ENCODE measurements at regions not wholly inside any gene's neighbourhood (a gene's known extent, or its start where the extent isn't known, plus 50 kb on each side); places are given as distances from the start of the nearest gene placed in this dataset.

DNA sequence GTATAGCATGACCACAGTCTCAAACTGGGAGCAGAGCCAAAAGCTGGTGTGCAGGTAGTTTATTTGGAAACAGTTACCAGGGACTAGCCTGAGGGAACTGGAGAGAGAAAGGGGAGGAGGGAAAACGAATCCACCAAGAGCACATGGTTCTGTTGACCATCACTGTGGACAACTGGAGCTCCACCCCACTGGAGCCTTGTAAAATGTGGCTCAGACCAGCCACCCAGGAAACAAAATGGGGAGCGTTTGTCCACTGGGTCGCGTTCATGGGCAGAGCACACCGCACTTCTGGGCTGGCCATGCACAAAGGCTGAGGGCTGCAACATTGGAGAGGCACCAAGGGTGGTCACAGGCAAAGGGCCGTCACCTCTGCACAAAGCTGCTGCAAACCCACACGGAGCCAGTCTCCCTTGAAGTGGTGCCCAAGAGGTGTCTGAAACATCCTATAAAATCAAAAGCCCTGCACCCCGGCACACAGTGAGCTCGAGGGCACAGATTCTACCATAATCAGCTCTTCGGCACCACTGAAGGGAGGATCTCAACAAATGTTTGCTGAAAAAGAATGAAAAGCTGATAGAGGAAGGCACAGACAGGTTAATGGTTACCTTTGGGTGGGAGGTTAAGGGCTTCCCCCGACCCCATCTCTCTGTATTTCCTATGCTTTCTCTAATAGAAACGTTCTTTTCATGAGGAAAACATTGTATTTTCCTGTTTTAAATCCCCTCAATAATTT, 192.9 kb downstream of the INHBB start:
- no peak overlapping the region for H3K4me3 ChIP-seq (ENCODE audit: low read depth, low read length)
- TF ChIP-seq, protein P1, sequence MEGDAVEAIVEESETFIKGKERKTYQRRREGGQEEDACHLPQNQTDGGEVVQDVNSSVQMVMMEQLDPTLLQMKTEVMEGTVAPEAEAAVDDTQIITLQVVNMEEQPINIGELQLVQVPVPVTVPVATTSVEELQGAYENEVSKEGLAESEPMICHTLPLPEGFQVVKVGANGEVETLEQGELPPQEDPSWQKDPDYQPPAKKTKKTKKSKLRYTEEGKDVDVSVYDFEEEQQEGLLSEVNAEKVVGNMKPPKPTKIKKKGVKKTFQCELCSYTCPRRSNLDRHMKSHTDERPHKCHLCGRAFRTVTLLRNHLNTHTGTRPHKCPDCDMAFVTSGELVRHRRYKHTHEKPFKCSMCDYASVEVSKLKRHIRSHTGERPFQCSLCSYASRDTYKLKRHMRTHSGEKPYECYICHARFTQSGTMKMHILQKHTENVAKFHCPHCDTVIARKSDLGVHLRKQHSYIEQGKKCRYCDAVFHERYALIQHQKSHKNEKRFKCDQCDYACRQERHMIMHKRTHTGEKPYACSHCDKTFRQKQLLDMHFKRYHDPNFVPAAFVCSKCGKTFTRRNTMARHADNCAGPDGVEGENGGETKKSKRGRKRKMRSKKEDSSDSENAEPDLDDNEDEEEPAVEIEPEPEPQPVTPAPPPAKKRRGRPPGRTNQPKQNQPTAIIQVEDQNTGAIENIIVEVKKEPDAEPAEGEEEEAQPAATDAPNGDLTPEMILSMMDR (IDR thresholded peaks at IDR 0.05; ENCODE audit: low read depth, low read length, missing control alignments), result no peak
- DNase-seq (ENCODE audit: low read depth), result no peak

DNA sequence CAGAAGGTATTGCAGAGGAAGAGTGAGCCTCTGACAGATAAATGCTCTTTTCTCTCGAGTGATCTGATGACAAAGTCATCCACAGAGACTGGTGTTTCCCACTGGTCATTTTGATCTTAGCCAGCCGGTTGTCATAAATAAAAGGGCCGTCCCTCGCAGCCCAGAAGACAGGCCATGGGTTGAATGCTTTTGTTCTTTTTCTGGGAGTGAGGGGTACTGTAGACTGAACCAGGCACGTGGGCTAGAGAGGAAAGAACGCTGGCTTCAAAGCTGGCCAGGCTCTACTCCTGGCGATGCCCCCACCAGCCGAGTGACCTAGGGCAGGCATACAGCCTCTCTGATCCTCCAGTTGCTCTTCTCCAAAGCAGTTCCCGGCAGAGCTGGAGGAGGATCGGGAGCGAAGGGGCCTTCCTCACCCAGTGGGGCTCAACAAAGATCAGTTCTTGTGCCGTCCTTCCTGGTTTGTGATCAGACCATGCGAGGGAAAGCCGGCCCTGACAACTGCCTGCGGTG, 193.5 kb downstream of the INHBB start:
- TF ChIP-seq, protein P1 (IDR thresholded peaks at IDR 0.05; ENCODE audit: low read depth, low read length, missing control alignments), result no peak
- H3K4me3 ChIP-seq (ENCODE audit: low read depth, low read length), result no peak overlapping the region
- DNase-seq (ENCODE audit: low read depth), result no peak

DNA sequence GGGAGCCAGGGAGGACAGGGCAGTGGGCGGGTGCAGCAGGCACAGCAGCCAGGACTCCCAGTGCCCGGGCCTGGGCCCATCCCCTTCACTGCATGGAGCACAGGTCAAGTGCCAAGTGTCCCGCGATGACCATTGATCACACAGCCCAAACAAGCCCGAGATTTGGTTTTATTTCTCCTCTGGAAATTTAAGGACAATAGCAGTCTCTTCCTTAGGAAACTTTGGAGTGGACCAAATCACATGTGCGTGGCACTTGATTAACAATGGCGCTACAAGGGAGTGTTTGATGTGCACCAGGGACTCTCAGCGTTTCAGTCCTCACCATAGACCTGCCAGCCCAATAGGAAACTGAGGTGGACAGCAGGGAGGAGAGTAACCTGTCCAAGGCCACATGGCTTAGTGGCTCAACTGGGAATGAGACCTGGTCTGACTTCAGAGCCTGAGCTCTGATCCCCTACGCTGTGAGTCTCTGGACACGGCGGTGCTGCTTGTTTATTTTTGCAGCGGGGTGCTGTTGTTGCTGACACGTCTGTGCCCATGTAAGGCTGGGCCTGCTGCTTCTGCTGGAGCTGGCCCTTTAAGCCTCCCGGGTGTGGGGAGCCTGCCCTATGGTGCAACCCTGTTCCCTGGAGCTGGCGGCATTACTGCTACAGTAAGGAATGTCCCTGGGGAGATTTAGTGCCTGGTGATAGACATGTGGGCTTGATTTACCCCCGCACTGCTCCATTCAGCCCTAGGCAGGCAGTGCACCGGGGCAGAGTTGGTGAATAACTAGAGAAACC, 194.2 kb downstream of the INHBB start:
- no peak for DNase-seq (ENCODE audit: low read depth)
- TF ChIP-seq, protein P1 (IDR thresholded peaks at IDR 0.05; ENCODE audit: low read depth, low read length, missing control alignments), result no peak
- H3K4me3 ChIP-seq (ENCODE audit: low read depth, low read length), result no peak overlapping the region

DNA sequence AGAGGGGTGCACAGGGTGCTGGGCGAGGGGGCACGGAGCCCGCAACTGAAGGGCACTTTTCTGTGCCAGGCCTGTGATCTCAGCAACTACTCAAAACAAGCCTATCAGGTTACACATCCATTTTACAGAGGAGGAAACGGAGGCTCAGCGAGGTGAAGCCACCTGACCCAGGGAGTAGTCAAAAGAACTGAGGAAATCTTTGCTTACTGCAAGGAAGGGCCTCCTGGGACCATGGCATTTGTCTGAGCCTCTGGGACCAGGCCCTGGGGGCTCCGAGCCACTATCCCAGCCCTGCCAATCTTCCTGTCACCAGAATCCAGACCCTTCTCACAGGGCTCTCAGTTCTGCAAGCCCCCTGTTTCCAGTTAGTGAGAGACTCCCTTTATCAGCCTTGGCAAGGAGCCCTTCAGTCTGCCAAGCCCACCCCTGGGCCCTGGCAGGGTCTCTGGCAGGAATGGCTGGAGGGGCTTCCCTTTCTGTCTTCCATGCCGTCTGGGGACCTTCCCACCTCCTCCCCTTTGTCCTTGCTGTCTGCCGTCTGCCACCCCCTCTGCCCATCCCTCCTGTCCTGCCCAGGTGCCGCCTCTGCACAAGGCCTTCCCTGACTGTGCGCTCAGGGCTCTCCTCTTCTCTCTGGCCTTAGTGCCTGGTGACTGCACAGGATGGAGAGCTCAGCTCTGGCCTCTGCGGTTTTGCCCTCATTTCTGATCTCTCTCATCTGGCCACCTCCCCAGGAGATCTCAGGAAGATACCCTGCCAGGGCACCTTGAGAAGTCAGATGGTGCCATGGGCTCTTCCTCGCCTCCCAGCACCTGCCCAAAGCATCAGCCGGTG, 194.7 kb upstream of the GLI2 start:
- no peak for DNase-seq (ENCODE audit: low read depth)
- TF ChIP-seq, protein P1 (IDR thresholded peaks at IDR 0.05; ENCODE audit: low read depth, low read length, missing control alignments), result no peak
- no peak overlapping the region for H3K4me3 ChIP-seq (ENCODE audit: low read depth, low read length)

DNA sequence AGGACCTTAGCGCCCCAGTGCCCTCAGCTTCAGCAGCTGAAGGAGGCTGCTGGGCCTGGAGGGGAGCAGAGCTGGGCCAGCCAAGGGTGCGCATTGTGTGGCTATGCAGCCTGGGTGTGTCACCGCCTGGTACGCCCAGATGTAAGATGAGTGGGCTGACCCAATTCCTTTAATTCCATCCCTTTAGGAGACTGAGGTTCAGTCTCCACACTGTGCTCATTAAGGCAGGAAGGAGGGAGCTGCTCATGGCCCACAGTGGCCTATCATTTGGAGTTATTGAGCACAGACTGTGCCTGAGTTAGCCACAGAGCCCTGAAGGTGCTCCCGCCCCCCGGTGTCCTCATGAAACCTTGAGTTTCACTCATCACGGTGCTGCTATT, 194.1 kb upstream of the GLI2 start:
- DNase-seq (ENCODE audit: low read depth), result no peak
- no peak overlapping the region for H3K4me3 ChIP-seq (ENCODE audit: low read depth, low read length)
- TF ChIP-seq, protein P1 (IDR thresholded peaks at IDR 0.05; ENCODE audit: low read depth, low read length, missing control alignments), result no peak

DNA sequence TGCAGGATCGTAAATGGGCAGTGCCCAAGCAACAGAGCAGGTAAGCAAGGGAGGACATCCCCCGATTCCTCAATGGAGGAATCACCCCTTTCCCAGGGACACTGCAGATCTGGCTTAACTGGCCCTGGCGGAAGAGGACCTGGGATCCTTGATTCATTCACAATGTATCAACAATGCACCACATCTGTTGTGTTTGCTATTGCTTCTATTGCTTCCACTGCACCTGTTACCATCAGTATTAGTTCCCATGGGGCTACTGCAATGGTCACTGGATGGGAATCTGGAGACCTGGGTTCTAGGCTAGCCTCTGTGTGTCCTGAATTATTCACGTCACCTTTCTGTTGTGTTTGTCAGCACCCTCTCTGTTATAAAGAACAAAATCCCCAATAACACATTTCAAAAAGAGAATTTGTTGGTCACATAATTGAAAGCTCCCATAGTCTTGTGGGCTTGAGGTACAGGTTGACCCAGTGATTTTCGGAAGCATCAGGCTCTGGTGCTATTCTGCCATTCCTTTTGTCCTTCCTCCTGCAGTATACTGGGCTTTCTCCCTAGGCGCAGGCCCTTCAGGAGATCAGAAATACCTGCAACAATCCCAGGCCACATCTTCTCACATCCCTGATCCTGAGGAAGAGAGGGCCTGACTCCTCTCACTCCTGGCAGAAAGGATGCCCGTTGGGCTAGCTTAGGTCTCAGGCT, 193.5 kb upstream of the GLI2 start:
- no peak overlapping the region for H3K4me3 ChIP-seq (ENCODE audit: low read depth, low read length)
- TF ChIP-seq, protein P1 (IDR thresholded peaks at IDR 0.05; ENCODE audit: low read depth, low read length, missing control alignments), result no peak
- no peak for DNase-seq (ENCODE audit: low read depth)

All from GM12864 (cell line).